C4-2B (cell line): ENCODE measurements at regions not wholly inside any gene's neighbourhood (a gene's known extent, or its start where the extent isn't known, plus 50 kb on each side); places are given as distances from the start of the nearest gene placed in this dataset.

Experiments used
- H3K27ac ChIP-seq: fragments of 450-650 bp; 2 replicates; pipeline ENCODE4 v1.5.1; 2017
- ZFX ChIP-seq: fragments of 450-650 bp; IDR thresholded peaks from 2 replicates; pipeline ENCODE4 v1.6.1; 2017
- TF ChIP-seq, protein P1 (sequence below): fragments of 450-650 bp; conservative IDR thresholded peaks from 2 replicates; pipeline ENCODE4 v1.5.1; 2017; ENCODE audit warnings: mild to moderate bottlenecking

DNA sequence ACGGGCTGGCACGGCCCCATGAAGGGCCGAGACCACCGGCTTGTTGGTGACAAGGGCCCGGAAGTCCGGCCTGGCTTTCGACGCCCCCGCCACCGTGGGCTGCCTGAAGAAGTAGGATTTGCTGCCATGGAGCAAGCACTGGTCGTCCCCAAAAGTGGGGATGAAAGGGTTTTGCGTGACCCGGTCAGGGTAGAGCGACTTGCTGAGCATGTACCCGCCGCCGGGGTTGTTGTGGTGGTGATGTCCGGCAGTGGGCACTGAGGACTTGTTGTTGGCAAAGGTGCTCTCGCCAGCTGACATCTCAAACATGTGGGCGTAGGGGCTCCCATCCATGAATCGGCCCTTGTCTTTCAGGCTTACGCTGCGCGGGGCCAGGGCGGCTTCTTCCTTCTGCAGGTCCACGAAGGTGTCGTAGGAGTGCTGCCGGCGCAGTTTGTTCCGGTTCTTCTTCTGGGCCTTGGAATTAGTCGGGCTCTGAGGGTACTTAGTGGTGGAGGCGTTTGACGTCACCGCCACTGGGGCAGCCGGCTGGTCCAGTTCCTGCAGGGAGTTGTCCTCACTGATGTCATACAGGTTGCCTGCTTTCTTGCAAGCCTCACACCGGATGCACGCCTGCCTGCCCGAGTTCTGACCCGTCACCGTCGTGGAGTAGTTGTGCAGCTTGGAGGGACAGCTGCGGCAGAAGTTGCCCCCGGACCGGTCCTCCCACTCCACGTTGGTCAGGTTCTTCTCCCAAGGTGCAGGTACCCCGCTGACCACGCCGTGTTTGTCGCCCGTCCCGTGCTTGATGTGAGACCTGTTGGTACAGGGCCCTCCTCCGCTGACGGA, 366.6 kb downstream of the EMP1 start:
- H3K27ac ChIP-seq, result no peak overlapping the region
- TF ChIP-seq, protein P1, sequence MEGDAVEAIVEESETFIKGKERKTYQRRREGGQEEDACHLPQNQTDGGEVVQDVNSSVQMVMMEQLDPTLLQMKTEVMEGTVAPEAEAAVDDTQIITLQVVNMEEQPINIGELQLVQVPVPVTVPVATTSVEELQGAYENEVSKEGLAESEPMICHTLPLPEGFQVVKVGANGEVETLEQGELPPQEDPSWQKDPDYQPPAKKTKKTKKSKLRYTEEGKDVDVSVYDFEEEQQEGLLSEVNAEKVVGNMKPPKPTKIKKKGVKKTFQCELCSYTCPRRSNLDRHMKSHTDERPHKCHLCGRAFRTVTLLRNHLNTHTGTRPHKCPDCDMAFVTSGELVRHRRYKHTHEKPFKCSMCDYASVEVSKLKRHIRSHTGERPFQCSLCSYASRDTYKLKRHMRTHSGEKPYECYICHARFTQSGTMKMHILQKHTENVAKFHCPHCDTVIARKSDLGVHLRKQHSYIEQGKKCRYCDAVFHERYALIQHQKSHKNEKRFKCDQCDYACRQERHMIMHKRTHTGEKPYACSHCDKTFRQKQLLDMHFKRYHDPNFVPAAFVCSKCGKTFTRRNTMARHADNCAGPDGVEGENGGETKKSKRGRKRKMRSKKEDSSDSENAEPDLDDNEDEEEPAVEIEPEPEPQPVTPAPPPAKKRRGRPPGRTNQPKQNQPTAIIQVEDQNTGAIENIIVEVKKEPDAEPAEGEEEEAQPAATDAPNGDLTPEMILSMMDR, result no peak
- TF ChIP-seq ZFX, result no peak

- no peak overlapping the region for H3K27ac ChIP-seq
- TF ChIP-seq ZFX, result no peak
- TF ChIP-seq, protein P1, result no peak
These were observed 365.4 kb downstream of the EMP1 start for GRCh38 chr12:13561923-13562322.

- H3K27ac ChIP-seq, result no peak overlapping the region
- TF ChIP-seq, protein P1, result no peak
- TF ChIP-seq ZFX, result no peak
These were observed 362.9 kb downstream of the EMP1 start for GRCh38 chr12:13559318-13559978.

GRCh38 chr12:13552830-13553229, 356.3 kb downstream of the EMP1 start:
- TF ChIP-seq, protein P1, result no peak
- no peak for TF ChIP-seq ZFX
- H3K27ac ChIP-seq, result no peak overlapping the region

DNA sequence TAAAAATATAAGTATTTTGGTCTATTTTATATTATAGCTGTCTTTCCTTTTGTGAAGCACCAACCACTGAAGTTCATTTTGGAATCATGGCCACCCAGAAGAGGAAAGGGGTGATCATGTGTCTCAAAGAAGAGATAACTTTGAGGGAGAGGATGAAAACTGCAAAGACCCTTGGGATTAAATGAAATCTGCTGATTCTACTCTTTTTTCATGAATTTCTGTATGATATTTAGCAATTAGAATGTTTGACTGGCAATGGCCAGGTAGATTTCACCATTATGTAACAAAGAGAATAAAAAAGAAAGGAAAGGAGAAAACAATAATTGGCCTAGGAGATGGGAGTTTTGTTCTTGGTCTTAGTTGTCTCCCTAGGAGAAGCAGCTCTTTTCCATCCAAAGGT, 350.8 kb downstream of the EMP1 start:
- no peak for TF ChIP-seq ZFX
- TF ChIP-seq, protein P1, result no peak
- H3K27ac ChIP-seq, result no peak overlapping the region

- TF ChIP-seq ZFX, result no peak
- TF ChIP-seq, protein P1, result no peak
- no peak overlapping the region for H3K27ac ChIP-seq
These were observed 349.7 kb downstream of the EMP1 start for GRCh38 chr12:13546231-13546630.

DNA sequence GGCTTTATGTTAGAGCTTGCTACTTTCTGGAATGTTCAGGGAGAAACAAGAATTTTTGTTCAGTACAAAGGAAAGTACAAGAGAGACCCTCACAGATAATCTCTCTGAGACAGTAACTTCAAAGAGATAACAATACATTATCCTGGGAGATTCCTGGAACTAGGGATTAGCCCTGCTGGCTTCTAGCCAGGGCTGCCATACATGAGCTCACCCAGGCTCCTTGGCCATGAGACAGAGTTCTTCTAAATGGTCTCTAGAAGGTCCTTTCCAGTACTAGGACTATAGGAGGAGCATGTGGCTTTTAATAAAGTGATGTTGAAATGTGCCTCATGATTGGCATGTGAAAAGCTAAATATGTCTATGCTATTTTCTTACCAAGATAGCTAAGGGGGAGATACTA, 342.5 kb downstream of the EMP1 start:
- TF ChIP-seq ZFX, result no peak
- TF ChIP-seq, protein P1, result no peak

More for the DNA sequence above, 342.5 kb downstream of the EMP1 start:
- no peak overlapping the region for H3K27ac ChIP-seq
